ENCODE measurements at regions not wholly inside any gene's neighbourhood (a gene's known extent, or its start where the extent isn't known, plus 50 kb on each side); places are given as distances from the start of the nearest gene placed in this dataset.
A peak's percentile ranks its signal among the peaks of the same experiment; 100 is the strongest.

DNA sequence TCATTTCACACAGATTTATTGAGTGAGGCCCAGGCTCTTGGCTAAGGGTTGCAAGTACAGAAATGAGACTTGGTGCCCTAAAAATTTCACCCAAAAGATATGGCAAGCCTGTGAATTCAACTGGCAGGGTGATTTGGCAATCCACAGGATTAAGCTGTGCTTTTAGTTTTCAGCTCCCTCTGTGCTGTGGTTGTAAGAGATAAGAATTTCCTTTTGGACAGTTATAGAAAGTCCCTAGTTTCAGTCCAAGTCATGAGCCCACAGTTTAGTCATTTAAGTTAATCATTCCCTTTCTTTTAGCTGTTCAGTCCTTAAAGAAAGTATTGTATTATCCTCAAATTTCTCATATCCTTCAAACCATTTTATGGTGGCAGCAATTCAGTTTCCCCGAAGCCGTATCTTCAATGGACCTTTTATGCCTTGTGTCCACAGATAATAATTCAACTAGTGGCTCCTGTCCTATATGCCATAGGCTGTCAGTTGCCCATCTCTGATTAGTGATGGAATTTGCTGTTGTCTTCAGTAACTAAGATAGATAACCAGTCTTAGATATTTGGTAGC, 73.4 kb upstream of the NAMPT start:
- no peak for TF ChIP-seq CTCF (IDR thresholded peaks at IDR 0.05)
- H3K4me3 ChIP-seq, result no peak overlapping the region
- DNase-seq (ENCODE audit: low spot score), result no peak
- H3K27ac ChIP-seq, result peak overlapping the region; percentile 3 to 47

- Histone ChIP-seq H3K4me3 (no peak overlapping the region), H3K27ac (peak overlapping the region in 1 of 2 donors; percentile 32)
- TF ChIP-seq CTCF (IDR thresholded peaks at IDR 0.05), result no peak
- no peak for DNase-seq (ENCODE audit: low spot score)
Observed at GRCh38 chr7:106357675-106358074, 72.9 kb upstream of the NAMPT start.

- H3K27ac ChIP-seq, result no peak overlapping the region
- no peak overlapping the region for H3K4me3 ChIP-seq
- DNase-seq (ENCODE audit: low spot score), result no peak
- TF ChIP-seq CTCF (IDR thresholded peaks at IDR 0.05), result no peak
Observed at GRCh38 chr7:106354822-106355221, 70.0 kb upstream of the NAMPT start.

- DNase-seq (ENCODE audit: low spot score), result no peak
- Histone ChIP-seq H3K27ac (no peak overlapping the region), H3K4me3 (no peak overlapping the region)
- no peak for TF ChIP-seq CTCF (IDR thresholded peaks at IDR 0.05)
Observed at GRCh38 chr7:106353944-106354343, 69.2 kb upstream of the NAMPT start.

- H3K27ac ChIP-seq, result no peak overlapping the region
- no peak for TF ChIP-seq CTCF (IDR thresholded peaks at IDR 0.05)
- DNase-seq (ENCODE audit: low spot score), result no peak
- H3K4me3 ChIP-seq, result no peak overlapping the region
Observed at GRCh38 chr7:106348231-106348630, 63.4 kb upstream of the NAMPT start.

GRCh38 chr7:106347229-106347833, 62.5 kb upstream of the NAMPT start:
- no peak for DNase-seq (ENCODE audit: low spot score)
- no peak for TF ChIP-seq CTCF (IDR thresholded peaks at IDR 0.05)
- H3K4me3 ChIP-seq, result no peak overlapping the region
- H3K27ac ChIP-seq, result peak overlapping the region in 1 of 2 donors; percentile 32

GRCh38 chr7:106346678-106347217, 62.0 kb upstream of the NAMPT start:
- no peak for DNase-seq (ENCODE audit: low spot score)
- H3K27ac ChIP-seq, result peak overlapping the region in 1 of 2 donors; percentile 32
- TF ChIP-seq CTCF (IDR thresholded peaks at IDR 0.05), result no peak
- H3K4me3 ChIP-seq, result no peak overlapping the region
